IMR-90 (cell line): ENCODE measurements at regions not wholly inside any gene's neighbourhood (a gene's known extent, or its start where the extent isn't known, plus 50 kb on each side); places are given as distances from the start of the nearest gene placed in this dataset.

Experiments used
- CEBPB ChIP-seq: IDR thresholded peaks from 2 replicates; pipeline ENCODE4 v1.6.1; 2012; ENCODE audit warnings: low read depth, low read length, improper control_type of control experiment
- CHD1 ChIP-seq: IDR thresholded peaks from 2 replicates; pipeline ENCODE4 v1.6.1; 2012; ENCODE audit warnings: low read depth, low read length, improper control_type of control experiment
- CTCF ChIP-seq: conservative IDR thresholded peaks from 2 replicates; pipeline ENCODE4 v1.5.1; 2012; ENCODE audit warnings: mild to moderate bottlenecking, low read depth, low read length, improper control_type of control experiment

GRCh38 chr7:83212883-83213282, 50.2 kb upstream of the PCLO start:
- TF ChIP-seq CTCF (no peak), CEBPB (no peak), CHD1 (no peak)
